H9 (cell line): ENCODE measurements at regions not wholly inside any gene's neighbourhood (a gene's known extent, or its start where the extent isn't known, plus 50 kb on each side); places are given as distances from the start of the nearest gene placed in this dataset.

Experiments
- DNase-seq: peaks from one replicate; pipeline ENCODE4 v3.0.0-alpha.2; 2017
- H2AFZ ChIP-seq: one replicate; pipeline ENCODE4 v1.6.1; 2013; ENCODE audit warnings: mild to moderate bottlenecking, low read length, control low read depth, moderate library complexity
- H2AK5ac ChIP-seq: 2 replicates; pipeline ENCODE4 v1.6.1; 2013; ENCODE audit warnings: low read length, control low read depth, mixed read lengths; ENCODE audit not compliant: insufficient read length
- H2BK120ac ChIP-seq: one replicate; pipeline ENCODE4 v1.6.1; 2013; ENCODE audit warnings: low read depth, mild to moderate bottlenecking, low read length, control low read depth, inconsistent platforms; ENCODE audit not compliant: poor library complexity, severe bottlenecking
- H2BK12ac ChIP-seq: 2 replicates; pipeline ENCODE4 v1.6.1; 2013; ENCODE audit warnings: low read length, control low read depth, mixed read lengths, low read depth; ENCODE audit not compliant: insufficient read length
- H2BK15ac ChIP-seq: 2 replicates; pipeline ENCODE4 v1.6.1; 2013; ENCODE audit warnings: low read depth, low read length, control low read depth
- H2BK20ac ChIP-seq: one replicate; pipeline ENCODE4 v1.6.1; 2013; ENCODE audit warnings: low read depth, mild to moderate bottlenecking, low read length, control low read depth, inconsistent platforms; ENCODE audit not compliant: poor library complexity, severe bottlenecking
- H2BK5ac ChIP-seq: 2 replicates; pipeline ENCODE4 v1.6.1; 2013; ENCODE audit warnings: low read length, control low read depth, mixed read lengths; ENCODE audit not compliant: insufficient read length
- H3K14ac ChIP-seq: 2 replicates; pipeline ENCODE4 v1.6.1; 2013; ENCODE audit warnings: low read length, control low read depth; ENCODE audit not compliant: insufficient read depth
- H3K18ac ChIP-seq: 2 replicates; pipeline ENCODE4 v1.6.1; 2013; ENCODE audit warnings: low read depth, mild to moderate bottlenecking, mixed read lengths, low read length, control low read depth; ENCODE audit not compliant: insufficient read length
- H3K23ac ChIP-seq: 2 replicates; pipeline ENCODE4 v1.6.1; 2013; ENCODE audit warnings: low read length, control low read depth, mixed read lengths, low read depth; ENCODE audit not compliant: insufficient read length
- H3K23me2 ChIP-seq: 2 replicates; pipeline ENCODE4 v1.6.1; 2013; ENCODE audit warnings: low read depth, mild to moderate bottlenecking, mixed read lengths, low read length, control low read depth; ENCODE audit not compliant: insufficient read length, poor library complexity, severe bottlenecking
- H3K27ac ChIP-seq: 2 replicates; pipeline ENCODE4 v1.5.1; 2013; ENCODE audit warnings: low read length, control low read depth, mixed read lengths, low read depth; ENCODE audit not compliant: insufficient read length
- H3K27me3 ChIP-seq: 2 replicates; pipeline ENCODE4 v1.6.1; 2013; ENCODE audit warnings: low read length, control low read depth, inconsistent platforms; ENCODE audit not compliant: insufficient read depth
- H3K4ac ChIP-seq: 2 replicates; pipeline ENCODE4 v1.6.1; 2013; ENCODE audit warnings: low read depth, mild to moderate bottlenecking, control low read depth, inconsistent platforms, low read length, moderate library complexity
- H3K4me1 ChIP-seq: 2 replicates; pipeline ENCODE4 v1.6.1; 2013; ENCODE audit warnings: low read length, control low read depth, inconsistent platforms; ENCODE audit not compliant: insufficient read depth
- H3K4me2 ChIP-seq: 2 replicates; pipeline ENCODE4 v1.6.1; 2013; ENCODE audit warnings: low read length, control low read depth, mixed read lengths; ENCODE audit not compliant: insufficient read length, insufficient read depth
- H3K56ac ChIP-seq: 2 replicates; pipeline ENCODE4 v1.6.1; 2013; ENCODE audit warnings: low read depth, mild to moderate bottlenecking, mixed read lengths, low read length, control low read depth; ENCODE audit not compliant: insufficient read length
- H3K79me1 ChIP-seq: 2 replicates; pipeline ENCODE4 v1.6.1; 2013; ENCODE audit warnings: low read depth, mild to moderate bottlenecking, moderate library complexity, low read length, control low read depth, inconsistent platforms; ENCODE audit not compliant: insufficient read depth, poor library complexity, severe bottlenecking
- H3K79me2 ChIP-seq: 2 replicates; pipeline ENCODE4 v1.6.1; 2013; ENCODE audit warnings: low read length, control low read depth, inconsistent platforms; ENCODE audit not compliant: insufficient read depth
- H3K9ac ChIP-seq: 2 replicates; pipeline ENCODE4 v1.6.1; 2013; ENCODE audit warnings: low read length, control low read depth, mixed read lengths; ENCODE audit not compliant: insufficient read length; ENCODE audit errors: extremely low read depth
- H3K9me3 ChIP-seq: one replicate; pipeline ENCODE4 v1.6.1; 2013; ENCODE audit warnings: low read depth, low read length, inconsistent platforms; ENCODE audit not compliant: control insufficient read depth
- H3T11ph ChIP-seq: one replicate; pipeline ENCODE4 v1.6.1; 2013; ENCODE audit warnings: mild to moderate bottlenecking, low read length, control low read depth, inconsistent platforms
- H4K20me1 ChIP-seq: one replicate; pipeline ENCODE4 v1.6.1; 2013; ENCODE audit not compliant: control insufficient read depth, insufficient read length, insufficient read depth
- H4K5ac ChIP-seq: 2 replicates; pipeline ENCODE4 v1.6.1; 2013; ENCODE audit warnings: low read depth, mild to moderate bottlenecking, mixed read lengths, low read length, control low read depth; ENCODE audit not compliant: insufficient read length
- H4K8ac ChIP-seq: replicated peaks from 2 replicates; pipeline ENCODE4 v1.6.1; 2013; ENCODE audit warnings: low read length, control low read depth, mixed read lengths, low read depth; ENCODE audit not compliant: insufficient read length
- H4K91ac ChIP-seq: 2 replicates; pipeline ENCODE4 v1.6.1; 2013; ENCODE audit warnings: low read depth, mild to moderate bottlenecking, moderate library complexity, mixed read lengths, low read length, control low read depth; ENCODE audit not compliant: insufficient read length
- H3K27ac Mint-ChIP-seq, 3 experiments: 2 replicates in 2 of 3; 3 replicates in 1 of 3; pipeline ENCODE4 v1.8.0; 2020 to 2021; ENCODE audit warnings: mixed read lengths in 3 of 3, mild to moderate bottlenecking in 1 of 3, moderate library complexity in 1 of 3
- H3K27me3 Mint-ChIP-seq: 2 replicates; pipeline ENCODE4 v1.8.0; 2021; ENCODE audit warnings: low read depth, mild to moderate bottlenecking, moderate library complexity, mixed read lengths
- H3K36me3 Mint-ChIP-seq, 3 experiments: 2 replicates in 2 of 3; 3 replicates in 1 of 3; pipeline ENCODE4 v1.8.0; 2020 to 2021; ENCODE audit warnings: low read depth in 3 of 3, mixed read lengths in 3 of 3; ENCODE audit not compliant: insufficient read depth in 1 of 3
- H3K4me1 Mint-ChIP-seq, 2 experiments: 2 replicates each; pipeline ENCODE4 v1.8.0; 2020; ENCODE audit warnings: mixed read lengths in 2 of 2
- H3K4me3 Mint-ChIP-seq, 2 experiments: 2 replicates in 1 of 2; 3 replicates in 1 of 2; pipeline ENCODE4 v1.8.0; 2020 to 2021; ENCODE audit warnings: mild to moderate bottlenecking in 2 of 2, mixed read lengths in 2 of 2, moderate library complexity in 1 of 2
- H3K9me3 Mint-ChIP-seq, 2 experiments: 2 replicates in 1 of 2; 3 replicates in 1 of 2; pipeline ENCODE4 v1.8.0; 2020; ENCODE audit warnings: mild to moderate bottlenecking in 2 of 2, mixed read lengths in 2 of 2, moderate library complexity in 1 of 2
- CTCF ChIP-seq: fragments of 200-600 bp; sonication (generic); conservative IDR thresholded peaks from 3 replicates; pipeline ENCODE4 v1.8.0; 2021; ENCODE audit warnings: antibody characterized with exemption, mild to moderate bottlenecking
- WGBS: extraction: QIAGEN DNeasy Blood & Tissue Kit; methylation state at CpG from one replicate; pipeline ENCODE4 v1.1.7; 2013; ENCODE audit warnings: missing lambda C conversion rate, low lambda C conversion rate, mixed read lengths; ENCODE audit not compliant: insufficient read length; ENCODE audit errors: extremely low coverage; 5-methylcytosine and 5-hydroxymethylcytosine counted together

GRCh38 chr4:136558940-136559494, 973.3 kb downstream of the PCDH18 start:
- Mint-ChIP-seq H3K27me3 (no peaks in the 10 kb centered on the region), H3K27ac (no peak overlapping the region)
- TF ChIP-seq CTCF: no peak

More at GRCh38 chr4:136558940-136559494, 973.3 kb downstream of the PCDH18 start:
- no peak overlapping the region for H2AK5ac ChIP-seq
- no peak overlapping the region for H3K4ac ChIP-seq
- no peak overlapping the region for H3K4me3 Mint-ChIP-seq
- no peak for DNase-seq
- H3K79me1 ChIP-seq: no peaks in the 10 kb centered on the region
- no peak overlapping the region for H2BK15ac ChIP-seq
- no peak overlapping the region for H3K9ac ChIP-seq
- H2BK120ac ChIP-seq: no peak overlapping the region
- H2BK20ac ChIP-seq: no peak overlapping the region
- H2BK5ac ChIP-seq: no peak overlapping the region
- no peak overlapping the region for H2AFZ ChIP-seq
- no peaks in the 10 kb centered on the region for H3K23me2 ChIP-seq
- no CpG with 5 or more reads among the region's 4 CpGs for WGBS
- H3K14ac ChIP-seq: no peak overlapping the region
- H3K18ac ChIP-seq: no peak overlapping the region
- no peaks in the 10 kb centered on the region for H3K79me2 ChIP-seq
- no peak overlapping the region for H3K4me2 ChIP-seq
- H3K27me3 ChIP-seq: no peaks in the 10 kb centered on the region
- no peak overlapping the region for H3K27ac ChIP-seq
- no peak overlapping the region for H3T11ph ChIP-seq
- no peaks in the 10 kb centered on the region for H3K9me3 Mint-ChIP-seq
- no peak overlapping the region for H3K56ac ChIP-seq
- H3K9me3 ChIP-seq: no peaks in the 10 kb centered on the region
- no peaks in the 10 kb centered on the region for H3K4me1 ChIP-seq
- H3K36me3 Mint-ChIP-seq: no peaks in the 10 kb centered on the region
- H4K20me1 ChIP-seq: no peaks in the 10 kb centered on the region
- no peak overlapping the region for H2BK12ac ChIP-seq
- H3K4me1 Mint-ChIP-seq: no peaks in the 10 kb centered on the region
- no peak overlapping the region for H4K8ac ChIP-seq
- no peak overlapping the region for H3K23ac ChIP-seq
- no peak overlapping the region for H4K91ac ChIP-seq
- no peak overlapping the region for H4K5ac ChIP-seq
